ENCODE measurements at regions not wholly inside any gene's neighbourhood (a gene's known extent, or its start where the extent isn't known, plus 50 kb on each side); places are given as distances from the start of the nearest gene placed in this dataset.

- TF ChIP-seq CTCF (optimal IDR thresholded peaks at IDR 0.05 in 1 of 3, IDR thresholded peaks at IDR 0.05 in 1 of 3, conservative IDR thresholded peaks at IDR 0.05 in 1 of 3; ENCODE audit: extremely low read depth in 1 of 3, insufficient read depth in 2 of 3, low read length in 3 of 3) (no peak), EZH2 (IDR thresholded peaks at IDR 0.05; ENCODE audit: low read length) (no peak)
Measured at GRCh38 chr2:47249157-47249900, 73.0 kb upstream of the CALM2 start.
